ENCODE measurements at regions not wholly inside any gene's neighbourhood (a gene's known extent, or its start where the extent isn't known, plus 50 kb on each side); places are given as distances from the start of the nearest gene placed in this dataset.

DNA sequence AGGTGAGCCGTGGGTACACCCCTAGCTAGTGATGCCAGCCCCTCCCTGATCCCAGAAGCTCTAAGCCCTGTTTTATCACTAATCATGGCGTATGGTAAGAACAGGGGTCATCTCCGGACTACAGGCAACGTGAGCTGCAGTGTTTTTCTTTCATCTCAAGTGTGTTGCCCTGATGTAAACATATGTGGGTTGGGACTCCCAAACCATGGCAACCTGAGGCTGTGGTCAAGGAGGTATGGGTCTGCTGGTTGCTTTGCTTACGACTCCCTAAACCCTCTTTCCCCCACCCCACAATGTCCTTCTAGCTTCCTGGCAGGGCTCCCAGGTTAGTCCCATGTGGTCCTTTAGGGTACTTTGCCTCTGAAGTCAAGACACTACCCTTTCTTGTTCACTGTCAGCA lies 53.6 kb upstream of the AFF3 start (continued):
- TF ChIP-seq, protein P1, sequence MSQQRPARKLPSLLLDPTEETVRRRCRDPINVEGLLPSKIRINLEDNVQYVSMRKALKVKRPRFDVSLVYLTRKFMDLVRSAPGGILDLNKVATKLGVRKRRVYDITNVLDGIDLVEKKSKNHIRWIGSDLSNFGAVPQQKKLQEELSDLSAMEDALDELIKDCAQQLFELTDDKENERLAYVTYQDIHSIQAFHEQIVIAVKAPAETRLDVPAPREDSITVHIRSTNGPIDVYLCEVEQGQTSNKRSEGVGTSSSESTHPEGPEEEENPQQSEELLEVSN (IDR thresholded peaks at IDR 0.05; ENCODE audit: borderline replicate concordance in 1 of 2, extremely low read depth in 1 of 2, insufficient read depth in 1 of 2, insufficient read length in 1 of 2, low read depth in 1 of 2, low read length in 1 of 2, poor library complexity in 1 of 2, severe bottlenecking in 1 of 2) = no peak
- no peak for TF ChIP-seq ZNF780A (CRISPR knock-in tag; IDR thresholded peaks at IDR 0.05)
- TF ChIP-seq ZBTB8A (IDR thresholded peaks at IDR 0.05; ENCODE audit: partially characterized antibody) = no peak
- TF ChIP-seq THRAP3 (IDR thresholded peaks at IDR 0.05; ENCODE audit: borderline replicate concordance) = no peak
- TF ChIP-seq MECOM (CRISPR knock-in tag; IDR thresholded peaks at IDR 0.05) = no peak
- TF ChIP-seq POLR2A (conservative IDR thresholded peaks at IDR 0.05) = no peak
- no peak for TF ChIP-seq NFATC3 (IDR thresholded peaks at IDR 0.05)
- TF ChIP-seq RBM14 (IDR thresholded peaks at IDR 0.05; ENCODE audit: borderline replicate concordance, insufficient read depth, low read depth, low read length) = no peak
- no peak for TF ChIP-seq DPF2 (IDR thresholded peaks at IDR 0.05)
- no peak for TF ChIP-seq POLR3G (IDR thresholded peaks at IDR 0.05; ENCODE audit: extremely low read depth, insufficient read length, insufficient replicate concordance)
- no peak for TF ChIP-seq RBM25 (IDR thresholded peaks at IDR 0.05; ENCODE audit: low read depth, low read length, severe bottlenecking)

DNA sequence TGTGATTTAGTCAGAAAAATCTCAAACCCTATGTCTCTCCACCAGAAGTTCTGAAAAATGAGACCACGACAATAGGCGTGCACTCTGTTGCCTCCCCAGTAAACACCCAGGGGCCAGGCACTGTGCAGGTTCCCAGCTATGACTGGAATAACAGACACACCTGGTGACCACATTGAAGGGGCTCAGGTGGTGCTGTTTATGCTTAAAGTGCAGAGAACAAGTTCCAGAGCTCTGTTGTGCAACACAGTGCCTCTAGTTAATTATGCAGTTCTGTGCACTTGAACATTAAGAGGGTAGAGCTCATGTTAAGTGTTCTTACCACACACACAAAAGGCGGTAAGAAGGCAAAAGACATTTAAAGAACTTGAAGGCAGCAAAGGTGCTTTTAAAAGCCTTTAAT lies 52.6 kb upstream of the AFF3 start:
- POLR2A ChIA-PET = no interaction called here
- Histone ChIP-seq H3K79me2 (ENCODE audit: control insufficient read depth, insufficient read depth, low read length) (no peaks in the 10 kb centered on the region), H3K9me3 (replicated peaks; ENCODE audit: control insufficient read depth, insufficient read depth, low read depth, low read length) (no peaks in the 10 kb centered on the region; the same call in 1 of the 2 replicates), H3K9me1 (ENCODE audit: control insufficient read depth, insufficient read depth, low read length) (no peaks in the 10 kb centered on the region), H3K27ac (ENCODE audit: extremely low read depth, low read depth, low read length) (no peak overlapping the region), H4K20me1 (replicated peaks; ENCODE audit: control insufficient read depth, insufficient read depth, low read length) (no peaks in the 10 kb centered on the region), H2AFZ (ENCODE audit: low read depth, low read length) (no peak overlapping the region), H3K4me2 (ENCODE audit: insufficient read depth, low read length) (no peak overlapping the region), H3K4me1 (replicated peaks in 1 of 2; ENCODE audit: control insufficient read depth in 2 of 2, insufficient read depth in 2 of 2, low read length in 2 of 2) (peaks cover 9 to 10% of the 10 kb centered on the region in 2 experiments; a peak in 4 of 5 replicates), H3K36me3 (ENCODE audit: control insufficient read depth, insufficient read depth, low read length) (no peaks in the 10 kb centered on the region), H3K27me3 (ENCODE audit: control insufficient read depth in 2 of 2, insufficient read depth in 2 of 2, low read length in 2 of 2) (peaks cover 0 to 23% of the 10 kb centered on the region in 2 experiments; a peak in 1 of 5 replicates), H3K9ac (ENCODE audit: insufficient read depth in 1 of 2, low read depth in 2 of 2, low read length in 2 of 2) (no peak overlapping the region), H3K4me3 (no peak overlapping the region)
- FAIRE-seq (no peak), ATAC-seq (no peak), DNase-seq (ENCODE audit: extremely low read depth in 1 of 4, low spot score in 3 of 4) (no peak)
- in situ Hi-C loops (cut with MboI) (no loop called here), intact Hi-C loops (cut with micrococcal nuclease) (no loop called here)
- no TSS peak for BruUV-seq (replicated peaks)
- 4% methylated on average over 3 of the region's 3 CpGs for WGBS (ENCODE audit: insufficient coverage, low coverage, missing lambda C conversion rate)
- CTCF ChIA-PET (ENCODE audit: low intra/inter-chr PET ratio) = no interaction called here
- TF ChIP-seq ZNF12 (CRISPR knock-in tag; IDR thresholded peaks at IDR 0.05) (no peak), JUN (IDR thresholded peaks at IDR 0.05; ENCODE audit: borderline replicate concordance, low read depth, low read length) (no peak), JUN (CRISPR knock-in tag; IDR thresholded peaks at IDR 0.05; ENCODE audit: borderline replicate concordance) (no peak), TOE1 (IDR thresholded peaks at IDR 0.05; ENCODE audit: borderline replicate concordance) (no peak), TOE1 (CRISPR knock-in tag; IDR thresholded peaks at IDR 0.05; ENCODE audit: borderline replicate concordance, low read depth) (no peak), KDM1A (IDR thresholded peaks at IDR 0.05) (no peak), PTBP1 (IDR thresholded peaks at IDR 0.05; ENCODE audit: low read depth, low read length) (no peak), ZSCAN29 (IDR thresholded peaks at IDR 0.05) (no peak), ZC3H11A (IDR thresholded peaks at IDR 0.05; ENCODE audit: low read depth, low read length) (no peak), ZNF232 (CRISPR knock-in tag; IDR thresholded peaks at IDR 0.05) (no peak)
- TF ChIP-seq, protein P2, sequence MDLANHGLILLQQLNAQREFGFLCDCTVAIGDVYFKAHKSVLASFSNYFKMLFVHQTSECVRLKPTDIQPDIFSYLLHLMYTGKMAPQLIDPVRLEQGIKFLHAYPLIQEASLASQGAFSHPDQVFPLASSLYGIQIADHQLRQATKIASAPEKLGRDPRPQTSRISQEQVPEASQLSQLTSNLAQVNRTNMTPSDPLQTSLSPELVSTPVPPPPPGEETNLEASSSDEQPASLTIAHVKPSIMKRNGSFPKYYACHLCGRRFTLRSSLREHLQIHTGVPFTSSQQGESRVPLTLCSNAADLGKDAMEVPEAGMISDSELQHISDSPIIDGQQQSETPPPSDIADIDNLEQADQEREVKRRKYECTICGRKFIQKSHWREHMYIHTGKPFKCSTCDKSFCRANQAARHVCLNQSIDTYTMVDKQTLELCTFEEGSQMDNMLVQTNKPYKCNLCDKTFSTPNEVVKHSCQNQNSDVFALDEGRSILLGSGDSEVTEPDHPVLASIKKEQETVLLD (IDR thresholded peaks at IDR 0.05) = no peak
